IMR-90 (cell line): ENCODE measurements at regions not wholly inside any gene's neighbourhood (a gene's known extent, or its start where the extent isn't known, plus 50 kb on each side); places are given as distances from the start of the nearest gene placed in this dataset.

ENCODE experiments used
- ATAC-seq: fragments of 200-7000 bp; cut with Tn5 transposase; 2 replicates; pipeline ENCODE4 v1.9.1; 2020; ENCODE audit warnings: low read depth, mild to moderate bottlenecking, moderate library complexity
- BruUV-seq: library from RNA; stranded (reverse); fragments of 400-500 nt; replicated peaks from 2 replicates; lab custom pipeline; 2021; lab: Mats Ljungman, UMichigan
- CTCF ChIA-PET: fragments of 300-600 bp; formaldehyde crosslinking; extraction: SDS; loops from one replicate; lab custom pipeline; 2021; ENCODE audit warnings: antibody characterized with exemption; lab: Yijun Ruan, JAX
- POLR2A ChIA-PET: fragments of 300-600 bp; sonication (Branson Sonifier 250); formaldehyde crosslinking; loops from one replicate; lab custom pipeline; 2022; ENCODE audit warnings: antibody characterized with exemption; ENCODE audit not compliant: unreplicated experiment; lab: Charles Lee
- DNase-seq: peaks from one replicate; pipeline ENCODE4 v3.0.0; 2013
- H2AFZ ChIP-seq: replicated peaks from 2 replicates; pipeline ENCODE3; 2013; ENCODE audit warnings: low read length, mild to moderate bottlenecking; ENCODE audit not compliant: poor library complexity
- H2AK5ac ChIP-seq: 2 replicates; pipeline ENCODE4 v1.6.1; 2013; ENCODE audit warnings: low read depth, low read length, inconsistent platforms
- H2AK9ac ChIP-seq: replicated peaks from 2 replicates; pipeline ENCODE3; 2013; ENCODE audit warnings: mild to moderate bottlenecking, low read depth, low read length, moderate library complexity; ENCODE audit not compliant: poor library complexity
- H2BK120ac ChIP-seq: 2 replicates; pipeline ENCODE4 v1.6.1; 2013; ENCODE audit warnings: low read depth, low read length, inconsistent platforms
- H2BK15ac ChIP-seq: 3 replicates; pipeline ENCODE4 v1.6.1; 2013; ENCODE audit warnings: low read depth, low read length, inconsistent platforms
- H2BK20ac ChIP-seq: 2 replicates; pipeline ENCODE4 v1.6.1; 2013; ENCODE audit warnings: low read depth, mild to moderate bottlenecking, inconsistent platforms, low read length, moderate library complexity
- H2BK5ac ChIP-seq: 2 replicates; pipeline ENCODE4 v1.6.1; 2013; ENCODE audit warnings: mild to moderate bottlenecking, low read depth, low read length, inconsistent platforms; ENCODE audit not compliant: poor library complexity, severe bottlenecking
- H3K14ac ChIP-seq: replicated peaks from 2 replicates; pipeline ENCODE4 v1.6.1; 2013; ENCODE audit warnings: low read depth, low read length, inconsistent platforms
- H3K18ac ChIP-seq: 2 replicates; pipeline ENCODE4 v1.6.1; 2013; ENCODE audit warnings: low read depth, low read length, control low read depth
- H3K23ac ChIP-seq: 2 replicates; pipeline ENCODE4 v1.6.1; 2013; ENCODE audit warnings: low read depth, low read length, inconsistent platforms
- H3K27ac ChIP-seq: 2 replicates; pipeline ENCODE4 v1.5.1; 2013; ENCODE audit warnings: mild to moderate bottlenecking, control low read depth, low read length; ENCODE audit not compliant: insufficient read depth
- H3K27me3 ChIP-seq: 2 replicates; pipeline ENCODE4 v1.6.1; 2013; ENCODE audit warnings: low read length; ENCODE audit not compliant: control insufficient read depth, insufficient read depth
- H3K36me3 ChIP-seq: 2 replicates; pipeline ENCODE4 v1.6.1; 2013; ENCODE audit warnings: low read length, mixed read lengths; ENCODE audit not compliant: control insufficient read depth, insufficient read depth
- H3K4ac ChIP-seq: 2 replicates; pipeline ENCODE4 v1.6.1; 2013; ENCODE audit warnings: low read depth, low read length, inconsistent platforms
- H3K4me1 ChIP-seq: 2 replicates; pipeline ENCODE4 v1.6.1; 2013; ENCODE audit warnings: low read length, mixed read lengths; ENCODE audit not compliant: control insufficient read depth, insufficient read depth
- H3K4me2 ChIP-seq: 2 replicates; pipeline ENCODE4 v1.6.1; 2013; ENCODE audit warnings: low read depth, mild to moderate bottlenecking, control low read depth, low read length, moderate library complexity
- H3K4me3 ChIP-seq: 2 replicates; pipeline ENCODE4 v1.5.1; 2013; ENCODE audit warnings: low read depth, mild to moderate bottlenecking, control low read depth, low read length, moderate library complexity; ENCODE audit not compliant: insufficient read depth
- H3K56ac ChIP-seq: 2 replicates; pipeline ENCODE4 v1.6.1; 2013; ENCODE audit warnings: low read length, inconsistent platforms; ENCODE audit not compliant: insufficient read depth; ENCODE audit errors: extremely low read depth
- H3K79me1 ChIP-seq, 2 experiments: 2 replicates each; pipeline ENCODE4 v1.6.1; 2013; ENCODE audit warnings: low read length in 2 of 2, inconsistent platforms in 1 of 2, low read depth in 1 of 2
- H3K9ac ChIP-seq: 2 replicates; pipeline ENCODE4 v1.6.1; 2013; ENCODE audit warnings: low read depth, low read length, control low read depth
- H3K9me1 ChIP-seq: 2 replicates; pipeline ENCODE4 v1.6.1; 2013; ENCODE audit warnings: low read length, inconsistent platforms; ENCODE audit not compliant: insufficient read depth
- H3K9me3 ChIP-seq: 2 replicates; pipeline ENCODE4 v1.6.1; 2013; ENCODE audit warnings: low read length; ENCODE audit not compliant: control insufficient read depth, insufficient read depth
- H4K20me1 ChIP-seq: 2 replicates; pipeline ENCODE4 v1.6.1; 2013; ENCODE audit warnings: low read length, inconsistent platforms; ENCODE audit not compliant: insufficient read depth
- H4K5ac ChIP-seq: 2 replicates; pipeline ENCODE4 v1.6.1; 2013; ENCODE audit warnings: mild to moderate bottlenecking, low read depth, low read length, control low read depth
- H4K8ac ChIP-seq, 2 experiments: 2 replicates each; pipeline ENCODE4 v1.6.1; 2013; ENCODE audit warnings: low read depth in 2 of 2, low read length in 2 of 2, control low read depth in 1 of 2, inconsistent platforms in 1 of 2
- H4K91ac ChIP-seq: 2 replicates; pipeline ENCODE4 v1.6.1; 2013; ENCODE audit warnings: low read depth, low read length, inconsistent platforms; ENCODE audit not compliant: insufficient read depth
- BHLHE40 ChIP-seq: fragments of 150-350 bp; IDR thresholded peaks from 2 replicates; pipeline ENCODE4 v1.6.1; 2016; ENCODE audit warnings: mild to moderate bottlenecking, low read depth, low read length
- CEBPB ChIP-seq: IDR thresholded peaks from 2 replicates; pipeline ENCODE4 v1.6.1; 2012; ENCODE audit warnings: low read depth, low read length, improper control_type of control experiment
- CHD1 ChIP-seq: IDR thresholded peaks from 2 replicates; pipeline ENCODE4 v1.6.1; 2012; ENCODE audit warnings: low read depth, low read length, improper control_type of control experiment
- FOS ChIP-seq: fragments of 150-350 bp; IDR thresholded peaks from 2 replicates; pipeline ENCODE4 v1.6.1; 2016; ENCODE audit warnings: low read depth, low read length
- MAFK ChIP-seq: IDR thresholded peaks from 2 replicates; pipeline ENCODE4 v1.6.1; 2012; ENCODE audit warnings: low read depth, low read length, improper control_type of control experiment
- MAZ ChIP-seq: IDR thresholded peaks from 2 replicates; pipeline ENCODE4 v1.6.1; 2012; ENCODE audit warnings: low read depth, mild to moderate bottlenecking, low read length, improper control_type of control experiment, moderate library complexity, borderline replicate concordance
- MXI1 ChIP-seq: IDR thresholded peaks from 2 replicates; pipeline ENCODE4 v1.6.1; 2012; ENCODE audit warnings: low read depth, mild to moderate bottlenecking, low read length, moderate library complexity, borderline replicate concordance
- NFE2L2 ChIP-seq: fragments of 150-350 bp; IDR thresholded peaks from 2 replicates; pipeline ENCODE4 v1.6.1; 2016; ENCODE audit warnings: low read depth, mild to moderate bottlenecking, low read length
- POLR2A ChIP-seq: IDR thresholded peaks from 2 replicates; pipeline ENCODE4 v1.6.1; 2012; ENCODE audit warnings: mild to moderate bottlenecking, low read depth, low read length
- RAD21 ChIP-seq: IDR thresholded peaks from 2 replicates; pipeline ENCODE4 v1.6.1; 2012; ENCODE audit warnings: low read length, improper control_type of control experiment
- RCOR1 ChIP-seq: IDR thresholded peaks from 2 replicates; pipeline ENCODE4 v1.6.1; 2012; ENCODE audit warnings: mild to moderate bottlenecking, low read length, improper control_type of control experiment; ENCODE audit not compliant: insufficient replicate concordance
- RFX5 ChIP-seq: IDR thresholded peaks from 2 replicates; pipeline ENCODE4 v1.8.0; 2012; ENCODE audit warnings: low read depth, mild to moderate bottlenecking, low read length, moderate library complexity
- SMC3 ChIP-seq: fragments of 150-350 bp; IDR thresholded peaks from 2 replicates; pipeline ENCODE4 v1.6.1; 2016; ENCODE audit warnings: low read depth, mild to moderate bottlenecking, antibody characterized with exemption, low read length, moderate library complexity
- WGBS, 2 experiments: methylation state at CpG; one replicate each; pipeline versions ENCODE4 v1.1.5 to v1.1.7; 2013; ENCODE audit warnings: missing lambda C conversion rate in 2 of 2; ENCODE audit not compliant: insufficient read length in 1 of 2; ENCODE audit errors: extremely low coverage in 2 of 2; 5-methylcytosine and 5-hydroxymethylcytosine counted together
- dilution Hi-C: fragments of 300-500 bp; cut with HindIII; formaldehyde crosslinking; loops from one replicate; pipeline ENCODE4 v1.14.3; 2018; ENCODE audit warnings: low sequenced_read_pairs; ENCODE audit not compliant: unreplicated experiment
- in situ Hi-C: fragments of 300-500 bp; cut with MboI; formaldehyde crosslinking; loops from 3 replicates; pipeline ENCODE4 v1.14.3; 2019; ENCODE audit warnings: low sequenced_read_pairs, inconsistent platforms, mixed read lengths
- intact Hi-C: fragments of 100-400 bp; cut with micrococcal nuclease; formaldehyde crosslinking; loops from 2 replicates; pipeline ENCODE4 v1.10.0; 2022
- TF ChIP-seq, protein P1 (sequence below): conservative IDR thresholded peaks from 2 replicates; pipeline ENCODE4 v1.5.1; 2012; ENCODE audit warnings: mild to moderate bottlenecking, low read depth, low read length, improper control_type of control experiment
- TF ChIP-seq, protein P2 (sequence below): fragments of 150-350 bp; IDR thresholded peaks from 2 replicates; pipeline ENCODE4 v1.6.1; 2016; ENCODE audit warnings: low read depth, mild to moderate bottlenecking, low read length, moderate library complexity, borderline replicate concordance
- TF ChIP-seq, protein P3 (sequence below): fragments of 150-350 bp; IDR thresholded peaks from 2 replicates; pipeline ENCODE4 v1.6.1; 2017; ENCODE audit warnings: mild to moderate bottlenecking, antibody characterized with exemption, low read length, low read depth

DNA sequence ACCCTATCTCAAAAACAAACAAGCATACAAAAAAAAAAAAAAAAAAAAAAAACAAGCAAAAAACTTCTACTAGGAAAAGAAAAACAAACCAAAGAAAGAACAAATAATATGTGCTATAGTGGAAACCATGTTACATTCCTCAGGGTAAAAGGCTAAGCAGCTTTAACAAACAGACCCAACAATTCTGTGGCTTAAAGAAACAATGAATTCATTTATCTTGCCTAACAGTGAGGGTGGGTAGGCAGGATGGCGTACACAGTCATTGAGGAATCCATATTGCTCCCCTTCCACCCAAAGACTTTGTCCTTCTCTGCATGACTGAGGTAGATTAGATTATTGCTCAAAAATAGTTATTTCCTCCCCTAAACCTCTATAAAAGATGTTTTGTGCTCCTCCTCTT lies 63.1 kb upstream of the ITGA6 start:
- WGBS, 2 experiments = no CpG with 5 or more reads among the region's 1 CpG
- Histone ChIP-seq H4K20me1 (no peaks in the 10 kb centered on the region), H3K4me1 (no peaks in the 10 kb centered on the region), H3K4me2 (no peak overlapping the region), H4K8ac (no peak overlapping the region), H3K23ac (no peak overlapping the region), H2BK5ac (no peak overlapping the region), H3K18ac (no peak overlapping the region), H3K56ac (no peak overlapping the region), H4K91ac (no peak overlapping the region), H3K27me3 (no peaks in the 10 kb centered on the region; the same call in 1 of the 2 replicates), H2AK9ac (no peak overlapping the region), H2AFZ (no peak overlapping the region), H3K4me3 (no peak overlapping the region), H3K79me1 (no peaks in the 10 kb centered on the region), H4K5ac (no peak overlapping the region), H3K9me3 (peaks cover 5% of the 10 kb centered on the region; the same call in 1 of the 2 replicates), H2AK5ac (no peak overlapping the region), H2BK15ac (no peak overlapping the region), H3K14ac (no peak overlapping the region), H3K27ac (no peak overlapping the region), H3K9me1 (no peaks in the 10 kb centered on the region), H3K36me3 (no peaks in the 10 kb centered on the region), H3K9ac (no peak overlapping the region), H2BK120ac (no peak overlapping the region), H3K4ac (no peak overlapping the region), H2BK20ac (no peak overlapping the region)
- ChIA-PET POLR2A (interaction anchor here (0.8 kb wide), 1 partner anchor 11 kb away, joined by 6 read pairs; no protein-coding TSS in a partner anchor), CTCF (no interaction called here)
- dilution Hi-C loops (no loop called here), in situ Hi-C loops (no loop called here), intact Hi-C loops (loop anchor here (5.0 kb wide), 1 partner anchor 38 kb away; no protein-coding TSS in a partner anchor)
- TF ChIP-seq MAFK (no peak), RAD21 (no peak), SMC3 (no peak), CHD1 (no peak), CEBPB (no peak), FOS (no peak), BHLHE40 (no peak), MAZ (no peak), RCOR1 (no peak), MXI1 (no peak), NFE2L2 (no peak), RFX5 (no peak), POLR2A (no peak)
- TF ChIP-seq, protein P1, sequence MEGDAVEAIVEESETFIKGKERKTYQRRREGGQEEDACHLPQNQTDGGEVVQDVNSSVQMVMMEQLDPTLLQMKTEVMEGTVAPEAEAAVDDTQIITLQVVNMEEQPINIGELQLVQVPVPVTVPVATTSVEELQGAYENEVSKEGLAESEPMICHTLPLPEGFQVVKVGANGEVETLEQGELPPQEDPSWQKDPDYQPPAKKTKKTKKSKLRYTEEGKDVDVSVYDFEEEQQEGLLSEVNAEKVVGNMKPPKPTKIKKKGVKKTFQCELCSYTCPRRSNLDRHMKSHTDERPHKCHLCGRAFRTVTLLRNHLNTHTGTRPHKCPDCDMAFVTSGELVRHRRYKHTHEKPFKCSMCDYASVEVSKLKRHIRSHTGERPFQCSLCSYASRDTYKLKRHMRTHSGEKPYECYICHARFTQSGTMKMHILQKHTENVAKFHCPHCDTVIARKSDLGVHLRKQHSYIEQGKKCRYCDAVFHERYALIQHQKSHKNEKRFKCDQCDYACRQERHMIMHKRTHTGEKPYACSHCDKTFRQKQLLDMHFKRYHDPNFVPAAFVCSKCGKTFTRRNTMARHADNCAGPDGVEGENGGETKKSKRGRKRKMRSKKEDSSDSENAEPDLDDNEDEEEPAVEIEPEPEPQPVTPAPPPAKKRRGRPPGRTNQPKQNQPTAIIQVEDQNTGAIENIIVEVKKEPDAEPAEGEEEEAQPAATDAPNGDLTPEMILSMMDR = no peak
- TF ChIP-seq, protein P2, sequence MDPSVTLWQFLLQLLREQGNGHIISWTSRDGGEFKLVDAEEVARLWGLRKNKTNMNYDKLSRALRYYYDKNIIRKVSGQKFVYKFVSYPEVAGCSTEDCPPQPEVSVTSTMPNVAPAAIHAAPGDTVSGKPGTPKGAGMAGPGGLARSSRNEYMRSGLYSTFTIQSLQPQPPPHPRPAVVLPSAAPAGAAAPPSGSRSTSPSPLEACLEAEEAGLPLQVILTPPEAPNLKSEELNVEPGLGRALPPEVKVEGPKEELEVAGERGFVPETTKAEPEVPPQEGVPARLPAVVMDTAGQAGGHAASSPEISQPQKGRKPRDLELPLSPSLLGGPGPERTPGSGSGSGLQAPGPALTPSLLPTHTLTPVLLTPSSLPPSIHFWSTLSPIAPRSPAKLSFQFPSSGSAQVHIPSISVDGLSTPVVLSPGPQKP = no peak
- TF ChIP-seq, protein P3, sequence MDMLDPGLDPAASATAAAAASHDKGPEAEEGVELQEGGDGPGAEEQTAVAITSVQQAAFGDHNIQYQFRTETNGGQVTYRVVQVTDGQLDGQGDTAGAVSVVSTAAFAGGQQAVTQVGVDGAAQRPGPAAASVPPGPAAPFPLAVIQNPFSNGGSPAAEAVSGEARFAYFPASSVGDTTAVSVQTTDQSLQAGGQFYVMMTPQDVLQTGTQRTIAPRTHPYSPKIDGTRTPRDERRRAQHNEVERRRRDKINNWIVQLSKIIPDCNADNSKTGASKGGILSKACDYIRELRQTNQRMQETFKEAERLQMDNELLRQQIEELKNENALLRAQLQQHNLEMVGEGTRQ = no peak
- no peak for DNase-seq
- no TSS peak for BruUV-seq
- no peak for ATAC-seq
